ENCODE measurements at regions not wholly inside any gene's neighbourhood (a gene's known extent, or its start where the extent isn't known, plus 50 kb on each side); places are given as distances from the start of the nearest gene placed in this dataset.

- Histone ChIP-seq H3K36me3 (no peaks in the 10 kb centered on the region), H3K4me3 (no peak overlapping the region), H3K9me3 (no peaks in the 10 kb centered on the region), H3K27me3 (no peaks in the 10 kb centered on the region), H3K4me1 (no peaks in the 10 kb centered on the region), H3K27ac (no peak overlapping the region)
- DNase-seq (ENCODE audit: low spot score in 2 of 2): no peak
- intact Hi-C loops (cut with DNase I): no loop called here
- no peak for TF ChIP-seq CTCF (IDR thresholded peaks at IDR 0.05)
These were observed 186.5 kb downstream of the KCNA5 start for GRCh38 chr12:5230156-5230555.

- H3K4me1 ChIP-seq: no peaks in the 10 kb centered on the region
- H3K27ac ChIP-seq: no peak overlapping the region
- no peaks in the 10 kb centered on the region for H3K27me3 ChIP-seq
- TF ChIP-seq CTCF (IDR thresholded peaks at IDR 0.05): no peak
- no peaks in the 10 kb centered on the region for H3K36me3 ChIP-seq
- no peak for DNase-seq (ENCODE audit: low spot score in 2 of 2)
- intact Hi-C loops (cut with DNase I): no loop called here
- H3K4me3 ChIP-seq: no peak overlapping the region
- no peaks in the 10 kb centered on the region for H3K9me3 ChIP-seq
These were observed 187.2 kb downstream of the KCNA5 start for GRCh38 chr12:5230861-5231260.

DNA sequence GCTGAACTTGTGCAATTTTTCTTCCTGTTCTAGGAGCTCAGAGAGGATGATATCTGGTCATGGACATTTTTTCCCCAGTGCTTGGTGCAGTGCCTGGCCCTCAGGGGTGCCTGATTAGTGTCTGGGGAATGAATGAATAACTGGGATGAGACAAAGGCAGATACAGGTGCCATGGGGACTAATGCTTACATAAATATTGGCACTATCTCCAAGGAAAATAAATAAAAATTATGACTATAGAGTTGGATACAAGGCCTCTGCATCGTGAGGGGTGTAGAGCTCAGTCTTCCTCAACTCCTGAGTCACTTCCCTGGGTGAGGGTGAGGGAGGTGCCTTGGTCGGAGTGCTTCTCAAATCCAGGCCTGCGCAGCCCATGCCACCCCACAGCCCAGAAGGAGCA lies 188.6 kb downstream of the KCNA5 start:
- no peak for DNase-seq (ENCODE audit: low spot score in 2 of 2)
- TF ChIP-seq CTCF (IDR thresholded peaks at IDR 0.05): no peak
- Histone ChIP-seq H3K27me3 (no peaks in the 10 kb centered on the region), H3K27ac (no peak overlapping the region), H3K36me3 (no peaks in the 10 kb centered on the region), H3K4me3 (no peak overlapping the region), H3K4me1 (no peaks in the 10 kb centered on the region), H3K9me3 (no peaks in the 10 kb centered on the region)
- intact Hi-C loops (cut with DNase I): no loop called here

- H3K36me3 ChIP-seq: no peaks in the 10 kb centered on the region
- no peaks in the 10 kb centered on the region for H3K4me1 ChIP-seq
- no peak for DNase-seq (ENCODE audit: low spot score in 2 of 2)
- H3K27ac ChIP-seq: no peak overlapping the region
- TF ChIP-seq CTCF (IDR thresholded peaks at IDR 0.05): no peak
- no peak overlapping the region for H3K4me3 ChIP-seq
- H3K27me3 ChIP-seq: no peaks in the 10 kb centered on the region
- no peaks in the 10 kb centered on the region for H3K9me3 ChIP-seq
- intact Hi-C loops (cut with DNase I): no loop called here
These were observed 189.3 kb downstream of the KCNA5 start for GRCh38 chr12:5232826-5233500.

DNA sequence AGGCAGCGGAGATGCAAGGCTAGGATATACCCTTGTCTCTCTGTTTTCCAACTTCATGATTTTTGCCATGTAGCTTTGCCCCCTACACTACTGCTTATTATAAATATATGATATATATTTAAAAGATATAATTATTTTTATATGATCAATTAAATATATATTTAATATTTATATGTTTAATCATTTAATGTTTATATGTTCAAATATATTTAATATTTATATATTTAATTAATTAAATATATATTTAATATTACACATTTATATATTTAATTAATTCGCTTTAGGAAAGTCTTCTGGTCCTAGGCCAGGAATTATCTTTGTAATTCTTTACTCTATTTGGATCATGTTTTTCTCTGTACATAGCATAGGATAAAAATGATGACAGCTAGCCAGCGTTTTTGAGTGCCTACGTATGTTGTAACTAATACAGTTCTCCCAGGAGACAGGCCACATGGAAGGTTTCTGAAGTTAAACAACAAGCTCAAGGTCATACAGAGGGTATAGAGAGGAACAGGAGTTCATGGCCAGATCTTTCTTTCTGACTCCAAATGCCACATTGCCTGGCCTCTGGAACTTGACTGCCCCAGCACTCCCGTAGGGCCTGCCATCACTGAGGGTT lies 192.5 kb downstream of the KCNA5 start:
- DNase-seq (ENCODE audit: low spot score in 2 of 2): no peak
- H3K9me3 ChIP-seq: no peaks in the 10 kb centered on the region
- TF ChIP-seq CTCF (IDR thresholded peaks at IDR 0.05): no peak
- H3K27me3 ChIP-seq: no peaks in the 10 kb centered on the region
- H3K27ac ChIP-seq: no peak overlapping the region
- no peaks in the 10 kb centered on the region for H3K4me1 ChIP-seq
- H3K36me3 ChIP-seq: no peaks in the 10 kb centered on the region
- no peak overlapping the region for H3K4me3 ChIP-seq
- intact Hi-C loops (cut with DNase I): no loop called here

Data from ascending aorta (tissue), 2 donors.